Loucy (cell line): ENCODE measurements at regions not wholly inside any gene's neighbourhood (a gene's known extent, or its start where the extent isn't known, plus 50 kb on each side); places are given as distances from the start of the nearest gene placed in this dataset.

ENCODE experiments used
- EZH2phosphoT487 ChIP-seq: fragments of 200-600 bp; IDR thresholded peaks from 2 replicates; pipeline ENCODE4 v1.6.1; 2018; ENCODE audit warnings: antibody characterized with exemption, mild to moderate bottlenecking, moderate library complexity, borderline replicate concordance
- TF ChIP-seq, protein P1 (sequence below): fragments of 200-600 bp; sonication (generic); conservative IDR thresholded peaks from 2 replicates; pipeline ENCODE4 v1.5.1; 2014; ENCODE audit warnings: mild to moderate bottlenecking, antibody characterized with exemption, low read length

DNA sequence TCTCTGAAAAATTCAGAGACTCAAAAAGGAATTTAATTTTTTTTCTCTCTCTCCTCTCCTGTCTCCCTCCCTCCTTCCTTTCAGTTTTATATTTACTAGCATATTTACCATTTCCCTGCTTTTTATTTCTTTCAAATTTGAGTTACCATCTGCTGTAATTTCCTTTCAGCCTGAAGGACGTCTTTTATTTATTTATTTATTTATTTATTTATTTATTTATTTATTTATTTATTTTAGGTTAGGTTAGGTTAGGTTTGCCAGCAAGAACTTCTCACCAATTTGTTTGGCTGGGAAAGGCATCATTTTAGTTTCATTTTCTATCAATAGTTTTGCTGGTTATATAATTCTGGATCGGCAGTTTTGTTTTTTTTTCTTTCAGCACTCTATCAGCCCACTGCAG lies 231.7 kb upstream of the ZRANB2 start:
- TF ChIP-seq, protein P1, sequence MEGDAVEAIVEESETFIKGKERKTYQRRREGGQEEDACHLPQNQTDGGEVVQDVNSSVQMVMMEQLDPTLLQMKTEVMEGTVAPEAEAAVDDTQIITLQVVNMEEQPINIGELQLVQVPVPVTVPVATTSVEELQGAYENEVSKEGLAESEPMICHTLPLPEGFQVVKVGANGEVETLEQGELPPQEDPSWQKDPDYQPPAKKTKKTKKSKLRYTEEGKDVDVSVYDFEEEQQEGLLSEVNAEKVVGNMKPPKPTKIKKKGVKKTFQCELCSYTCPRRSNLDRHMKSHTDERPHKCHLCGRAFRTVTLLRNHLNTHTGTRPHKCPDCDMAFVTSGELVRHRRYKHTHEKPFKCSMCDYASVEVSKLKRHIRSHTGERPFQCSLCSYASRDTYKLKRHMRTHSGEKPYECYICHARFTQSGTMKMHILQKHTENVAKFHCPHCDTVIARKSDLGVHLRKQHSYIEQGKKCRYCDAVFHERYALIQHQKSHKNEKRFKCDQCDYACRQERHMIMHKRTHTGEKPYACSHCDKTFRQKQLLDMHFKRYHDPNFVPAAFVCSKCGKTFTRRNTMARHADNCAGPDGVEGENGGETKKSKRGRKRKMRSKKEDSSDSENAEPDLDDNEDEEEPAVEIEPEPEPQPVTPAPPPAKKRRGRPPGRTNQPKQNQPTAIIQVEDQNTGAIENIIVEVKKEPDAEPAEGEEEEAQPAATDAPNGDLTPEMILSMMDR: no peak
- TF ChIP-seq EZH2phosphoT487: no peak
